ENCODE measurements at regions not wholly inside any gene's neighbourhood (a gene's known extent, or its start where the extent isn't known, plus 50 kb on each side); places are given as distances from the start of the nearest gene placed in this dataset.

- DNase-seq (ENCODE audit: extremely low read depth, low read depth), result peak; percentile 95
- TF ChIP-seq CTCF (IDR thresholded peaks at IDR 0.05; ENCODE audit: low read depth, low read length, missing control alignments), result no peak
Measured at GRCh38 chr5:125232779-125233230, 486.4 kb upstream of the ZNF608 start.

GRCh38 chr5:125233944-125234343, 487.5 kb upstream of the ZNF608 start:
- TF ChIP-seq CTCF (IDR thresholded peaks at IDR 0.05; ENCODE audit: low read depth, low read length, missing control alignments), result no peak
- no peak for DNase-seq (ENCODE audit: extremely low read depth, low read depth)
- H3K4me3 ChIP-seq (replicated peaks; ENCODE audit: low read depth, low read length), result no peak overlapping the region

More at GRCh38 chr5:125232779-125233230, 486.4 kb upstream of the ZNF608 start:
- H3K4me3 ChIP-seq (replicated peaks; ENCODE audit: low read depth, low read length), result no peak overlapping the region

- DNase-seq (ENCODE audit: extremely low read depth, low read depth), result no peak
- TF ChIP-seq CTCF (IDR thresholded peaks at IDR 0.05; ENCODE audit: low read depth, low read length, missing control alignments), result no peak
- H3K4me3 ChIP-seq (replicated peaks; ENCODE audit: low read depth, low read length), result no peak overlapping the region
Measured at GRCh38 chr5:125236007-125236406, 489.6 kb upstream of the ZNF608 start.

DNA sequence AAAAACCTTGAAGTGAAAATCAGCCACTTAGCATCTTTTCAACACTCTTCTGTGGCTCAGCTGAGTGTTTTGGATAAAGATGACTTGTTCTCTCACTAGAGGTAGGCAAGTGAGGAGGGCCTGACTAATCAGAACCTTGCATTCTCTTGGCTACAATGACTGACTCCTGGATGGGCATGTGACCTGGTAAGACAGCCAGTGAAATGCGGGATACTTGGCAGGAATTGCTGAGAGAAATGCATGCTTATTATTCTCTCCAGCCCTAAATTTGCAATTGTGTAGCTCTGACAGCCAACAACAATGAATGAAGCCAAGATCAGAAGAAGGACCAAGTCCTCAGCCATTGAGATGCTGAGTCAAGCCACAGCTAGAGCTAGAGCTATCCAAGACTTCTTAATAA, 490.5 kb upstream of the ZNF608 start:
- no peak for TF ChIP-seq CTCF (IDR thresholded peaks at IDR 0.05; ENCODE audit: low read depth, low read length, missing control alignments)
- DNase-seq (ENCODE audit: extremely low read depth, low read depth), result no peak
- no peak overlapping the region for H3K4me3 ChIP-seq (replicated peaks; ENCODE audit: low read depth, low read length)

GRCh38 chr5:125244531-125244930, 498.1 kb upstream of the ZNF608 start:
- TF ChIP-seq CTCF (IDR thresholded peaks at IDR 0.05; ENCODE audit: low read depth, low read length, missing control alignments), result no peak
- no peak overlapping the region for H3K4me3 ChIP-seq (replicated peaks; ENCODE audit: low read depth, low read length)
- no peak for DNase-seq (ENCODE audit: extremely low read depth, low read depth)

DNA sequence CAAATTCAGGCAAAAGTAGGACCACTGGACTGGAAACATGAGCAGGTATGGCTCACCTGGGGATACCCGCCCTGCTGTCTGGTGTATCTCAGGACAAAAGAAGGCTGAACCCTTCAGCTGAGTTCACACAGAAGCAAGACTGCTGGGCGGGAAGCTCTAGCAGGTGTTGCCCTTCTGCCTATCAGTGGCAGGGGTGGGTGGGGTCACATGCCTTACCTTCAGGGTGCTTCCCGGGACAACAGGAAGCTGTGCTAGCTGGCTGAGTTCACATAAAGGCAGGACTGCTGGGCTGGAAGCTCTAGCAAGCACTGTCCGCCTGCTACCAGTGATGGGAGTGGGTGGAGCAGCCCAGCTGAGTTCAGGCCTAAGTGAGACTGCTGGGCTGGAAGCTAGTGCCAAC, 498.8 kb upstream of the ZNF608 start:
- no peak for TF ChIP-seq CTCF (IDR thresholded peaks at IDR 0.05; ENCODE audit: low read depth, low read length, missing control alignments)
- DNase-seq (ENCODE audit: extremely low read depth, low read depth), result no peak
- H3K4me3 ChIP-seq (replicated peaks; ENCODE audit: low read depth, low read length), result no peak overlapping the region

DNA sequence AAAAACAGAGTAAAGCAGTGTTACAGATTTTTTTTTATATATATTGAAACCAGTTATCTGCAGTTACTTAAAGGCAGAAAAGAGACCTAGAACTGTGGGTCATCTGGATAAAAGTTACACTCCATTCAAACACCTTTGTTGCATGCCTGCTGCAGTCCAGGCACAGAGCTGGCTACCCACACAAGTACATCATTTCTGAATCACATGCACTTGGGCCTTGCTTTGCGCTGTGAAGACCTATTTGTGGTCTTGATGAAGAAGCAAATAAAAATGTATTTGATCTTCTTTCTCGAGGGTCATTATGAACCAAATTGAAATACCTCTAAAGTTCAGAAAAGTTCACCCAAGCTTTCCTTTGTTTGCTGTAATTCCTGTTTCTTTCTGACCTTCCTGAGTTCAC, 503.0 kb upstream of the ZNF608 start:
- no peak for TF ChIP-seq CTCF (IDR thresholded peaks at IDR 0.05; ENCODE audit: low read depth, low read length, missing control alignments)
- no peak overlapping the region for H3K4me3 ChIP-seq (replicated peaks; ENCODE audit: low read depth, low read length)
- DNase-seq (ENCODE audit: extremely low read depth, low read depth), result no peak
